Right lobe of liver (tissue), 4 donors: ENCODE measurements at regions not wholly inside any gene's neighbourhood (a gene's known extent, or its start where the extent isn't known, plus 50 kb on each side); places are given as distances from the start of the nearest gene placed in this dataset.

Experiments
- POLR2A ChIP-seq: fragments of 450-650 bp; IDR thresholded peaks from one replicate; pipeline ENCODE4 v1.6.1; 2017; ENCODE audit warnings: antibody characterized with exemption, mild to moderate bottlenecking
- TF ChIP-seq, protein P1 (sequence below), 4 donors: fragments of 200-600 bp in 3 of 4; fragments of 450-650 bp in 1 of 4; IDR thresholded peaks; one replicate each; pipeline versions ENCODE4 v1.5.1 to v1.8.0; 2016 to 2022; ENCODE audit warnings: antibody characterized with exemption in 4 of 4, mild to moderate bottlenecking in 2 of 4
- donor health status: DM: no; HTN: no; CAD: no.
- donor health status: DM: no; HTN: no; CAD: no.
- donor health status: DM: no; HTN: yes; CAD: no.

GRCh38 chr16:6615636-6616035 is 717.0 kb upstream of the RBFOX1 start:
- TF ChIP-seq, protein P1, sequence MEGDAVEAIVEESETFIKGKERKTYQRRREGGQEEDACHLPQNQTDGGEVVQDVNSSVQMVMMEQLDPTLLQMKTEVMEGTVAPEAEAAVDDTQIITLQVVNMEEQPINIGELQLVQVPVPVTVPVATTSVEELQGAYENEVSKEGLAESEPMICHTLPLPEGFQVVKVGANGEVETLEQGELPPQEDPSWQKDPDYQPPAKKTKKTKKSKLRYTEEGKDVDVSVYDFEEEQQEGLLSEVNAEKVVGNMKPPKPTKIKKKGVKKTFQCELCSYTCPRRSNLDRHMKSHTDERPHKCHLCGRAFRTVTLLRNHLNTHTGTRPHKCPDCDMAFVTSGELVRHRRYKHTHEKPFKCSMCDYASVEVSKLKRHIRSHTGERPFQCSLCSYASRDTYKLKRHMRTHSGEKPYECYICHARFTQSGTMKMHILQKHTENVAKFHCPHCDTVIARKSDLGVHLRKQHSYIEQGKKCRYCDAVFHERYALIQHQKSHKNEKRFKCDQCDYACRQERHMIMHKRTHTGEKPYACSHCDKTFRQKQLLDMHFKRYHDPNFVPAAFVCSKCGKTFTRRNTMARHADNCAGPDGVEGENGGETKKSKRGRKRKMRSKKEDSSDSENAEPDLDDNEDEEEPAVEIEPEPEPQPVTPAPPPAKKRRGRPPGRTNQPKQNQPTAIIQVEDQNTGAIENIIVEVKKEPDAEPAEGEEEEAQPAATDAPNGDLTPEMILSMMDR (IDR thresholded peaks at IDR 0.05) = no peak
- TF ChIP-seq POLR2A = no peak
